Activated CD8-positive, alpha-beta memory T cell treated with anti-CD3 and anti-CD28 coated beads, Interleukin-2, amount 10 ng/mL, durations not matched to agents 7 days and 5 days (primary cell): ENCODE measurements at regions not wholly inside any gene's neighbourhood (a gene's known extent, or its start where the extent isn't known, plus 50 kb on each side); places are given as distances from the start of the nearest gene placed in this dataset.
"Not testable (repeated sequence)": the region's sequence is repeated elsewhere in the genome, so short reads cannot be mapped to it uniquely, and the experiment has no call there.

Source experiments
- ATAC-seq: fragments of 150-1000 bp; cut with Tn5 transposase; one replicate; pipeline ENCODE4 v1.10.0; 2021; ENCODE audit warnings: moderate library complexity
- CTCF ChIA-PET: fragments of 350-600 bp; sonication (Branson Sonifier 250); formaldehyde crosslinking; loops from one replicate; lab custom pipeline; 2021; ENCODE audit warnings: antibody characterized with exemption; lab: Charles Lee
- DNase-seq: peaks from one replicate; pipeline ENCODE4 v3.0.0-alpha.2; 2020
- H3K27ac Mint-ChIP-seq: one replicate; pipeline ENCODE4 v1.8.0; 2021; ENCODE audit warnings: mild to moderate bottlenecking, mixed read lengths
- H3K27me3 Mint-ChIP-seq: one replicate; pipeline ENCODE4 v1.8.0; 2021; ENCODE audit warnings: mixed read lengths
- H3K36me3 Mint-ChIP-seq: one replicate; pipeline ENCODE4 v1.8.0; 2021; ENCODE audit warnings: mild to moderate bottlenecking, mixed read lengths
- H3K4me1 Mint-ChIP-seq: one replicate; pipeline ENCODE4 v1.8.0; 2021; ENCODE audit warnings: mixed read lengths
- H3K4me3 Mint-ChIP-seq: one replicate; pipeline ENCODE4 v1.8.0; 2021; ENCODE audit warnings: mild to moderate bottlenecking, moderate library complexity, mixed read lengths
- H3K9me3 Mint-ChIP-seq: one replicate; pipeline ENCODE4 v1.8.0; 2022; ENCODE audit warnings: low read depth, mixed read lengths

- Mint-ChIP-seq H3K27me3 (no peaks in the 10 kb centered on the region), H3K9me3 (peaks cover 7% of the 10 kb centered on the region), H3K27ac (no peak overlapping the region), H3K36me3 (no peaks in the 10 kb centered on the region), H3K4me3 (no peak overlapping the region), H3K4me1 (no peaks in the 10 kb centered on the region)
- DNase-seq (no peak), ATAC-seq (no peak)
- CTCF ChIA-PET, result no interaction called here
These were observed 224.9 kb downstream of the FAT4 start for GRCh38 chr4:125539691-125540090.

- ATAC-seq (no peak), DNase-seq (no peak)
- CTCF ChIA-PET, result no interaction called here
- no peaks in the 10 kb centered on the region for H3K27me3 Mint-ChIP-seq
- H3K9me3 Mint-ChIP-seq, result peaks cover 7% of the 10 kb centered on the region
- H3K4me1 Mint-ChIP-seq, result no peaks in the 10 kb centered on the region
- H3K36me3 Mint-ChIP-seq, result no peaks in the 10 kb centered on the region
- H3K27ac Mint-ChIP-seq, result no peak overlapping the region
- H3K4me3 Mint-ChIP-seq, result no peak overlapping the region
These were observed 227.2 kb downstream of the FAT4 start for GRCh38 chr4:125541836-125542385.

- H3K36me3 Mint-ChIP-seq, result no peaks in the 10 kb centered on the region
- ATAC-seq (no peak), DNase-seq (no peak)
- H3K4me3 Mint-ChIP-seq, result no peak overlapping the region
- no peak overlapping the region for H3K27ac Mint-ChIP-seq
- CTCF ChIA-PET, result no interaction called here
- H3K4me1 Mint-ChIP-seq, result no peaks in the 10 kb centered on the region
- peaks cover 2% of the 10 kb centered on the region for H3K9me3 Mint-ChIP-seq
- H3K27me3 Mint-ChIP-seq, result no peaks in the 10 kb centered on the region
These were observed 231.5 kb downstream of the FAT4 start for GRCh38 chr4:125546272-125546671.

GRCh38 chr4:125547836-125548235 is 233.1 kb downstream of the FAT4 start:
- no peaks in the 10 kb centered on the region for H3K27me3 Mint-ChIP-seq
- H3K4me1 Mint-ChIP-seq, result no peaks in the 10 kb centered on the region
- CTCF ChIA-PET, result no interaction called here
- no peaks in the 10 kb centered on the region for H3K36me3 Mint-ChIP-seq
- no peak for ATAC-seq
- peaks cover 2% of the 10 kb centered on the region for H3K9me3 Mint-ChIP-seq
- DNase-seq, result no peak
- no peak overlapping the region for H3K27ac Mint-ChIP-seq
- H3K4me3 Mint-ChIP-seq, result no peak overlapping the region

GRCh38 chr4:125550769-125551168 is 236.0 kb downstream of the FAT4 start:
- no peaks in the 10 kb centered on the region for H3K4me1 Mint-ChIP-seq
- H3K9me3 Mint-ChIP-seq, result no peaks in the 10 kb centered on the region
- CTCF ChIA-PET, result no interaction called here
- H3K36me3 Mint-ChIP-seq, result no peaks in the 10 kb centered on the region
- no peak for DNase-seq
- no peaks in the 10 kb centered on the region for H3K27me3 Mint-ChIP-seq
- H3K4me3 Mint-ChIP-seq, result no peak overlapping the region
- no peak overlapping the region for H3K27ac Mint-ChIP-seq
- no peak for ATAC-seq

GRCh38 chr4:125551466-125551865 is 236.7 kb downstream of the FAT4 start:
- no peaks in the 10 kb centered on the region for H3K27me3 Mint-ChIP-seq
- no peaks in the 10 kb centered on the region for H3K36me3 Mint-ChIP-seq
- ATAC-seq (no peak), DNase-seq (no peak)
- CTCF ChIA-PET, result no interaction called here
- no peak overlapping the region for H3K4me3 Mint-ChIP-seq
- no peaks in the 10 kb centered on the region for H3K4me1 Mint-ChIP-seq
- H3K9me3 Mint-ChIP-seq, result no peaks in the 10 kb centered on the region
- no peak overlapping the region for H3K27ac Mint-ChIP-seq

- CTCF ChIA-PET, result no interaction called here
- Mint-ChIP-seq H3K9me3 (peaks cover 2% of the 10 kb centered on the region), H3K4me1 (no peaks in the 10 kb centered on the region), H3K27ac (no peak overlapping the region), H3K27me3 (no peaks in the 10 kb centered on the region), H3K36me3 (no peaks in the 10 kb centered on the region), H3K4me3 (no peak overlapping the region)
- DNase-seq (no peak), ATAC-seq (no peak)
These were observed 237.2 kb downstream of the FAT4 start for GRCh38 chr4:125551967-125552366.

- no peak for DNase-seq
- H3K9me3 Mint-ChIP-seq, result no peaks in the 10 kb centered on the region
- no peak for ATAC-seq
- no peak overlapping the region for H3K4me3 Mint-ChIP-seq
- CTCF ChIA-PET, result no interaction called here
- H3K4me1 Mint-ChIP-seq, result no peaks in the 10 kb centered on the region
- H3K36me3 Mint-ChIP-seq, result no peaks in the 10 kb centered on the region
- no peak overlapping the region for H3K27ac Mint-ChIP-seq
- H3K27me3 Mint-ChIP-seq, result no peaks in the 10 kb centered on the region
These were observed 257.8 kb downstream of the FAT4 start for GRCh38 chr4:125572601-125573000.

GRCh38 chr4:125573368-125573767 is 258.6 kb downstream of the FAT4 start:
- Mint-ChIP-seq H3K9me3 (no peaks in the 10 kb centered on the region), H3K4me3 (no peak overlapping the region), H3K27me3 (no peaks in the 10 kb centered on the region), H3K27ac (no peak overlapping the region), H3K4me1 (no peaks in the 10 kb centered on the region), H3K36me3 (no peaks in the 10 kb centered on the region)
- DNase-seq, result no peak
- CTCF ChIA-PET, result no interaction called here
- no peak for ATAC-seq

GRCh38 chr4:125573786-125574185 is 259.0 kb downstream of the FAT4 start:
- no peak for DNase-seq
- Mint-ChIP-seq H3K36me3 (no peaks in the 10 kb centered on the region), H3K27ac (no peak overlapping the region), H3K4me1 (no peaks in the 10 kb centered on the region), H3K4me3 (no peak overlapping the region), H3K27me3 (no peaks in the 10 kb centered on the region), H3K9me3 (no peaks in the 10 kb centered on the region)
- ATAC-seq, result no peak
- CTCF ChIA-PET, result no interaction called here

GRCh38 chr4:125582302-125582701 is 267.5 kb downstream of the FAT4 start:
- Mint-ChIP-seq H3K9me3 (no peaks in the 10 kb centered on the region), H3K36me3 (no peaks in the 10 kb centered on the region), H3K4me1 (no peaks in the 10 kb centered on the region), H3K27me3 (no peaks in the 10 kb centered on the region), H3K27ac (no peak overlapping the region), H3K4me3 (no peak overlapping the region)
- no peak for DNase-seq
- ATAC-seq, result no peak
- CTCF ChIA-PET, result no interaction called here

GRCh38 chr4:125590158-125590557 is 275.4 kb downstream of the FAT4 start:
- ATAC-seq, result no peak
- Mint-ChIP-seq H3K27me3 (no peaks in the 10 kb centered on the region), H3K27ac (no peak overlapping the region), H3K9me3 (peaks cover 2% of the 10 kb centered on the region), H3K36me3 (no peaks in the 10 kb centered on the region), H3K4me1 (no peaks in the 10 kb centered on the region), H3K4me3 (no peak overlapping the region)
- CTCF ChIA-PET, result no interaction called here
- DNase-seq, result no peak

GRCh38 chr4:125591290-125591689 is 276.5 kb downstream of the FAT4 start:
- no peaks in the 10 kb centered on the region for H3K36me3 Mint-ChIP-seq
- H3K4me1 Mint-ChIP-seq, result no peaks in the 10 kb centered on the region
- no peak overlapping the region for H3K27ac Mint-ChIP-seq
- no peak for DNase-seq
- ATAC-seq, result no peak
- no peaks in the 10 kb centered on the region for H3K27me3 Mint-ChIP-seq
- H3K4me3 Mint-ChIP-seq, result no peak overlapping the region
- peaks cover 2% of the 10 kb centered on the region for H3K9me3 Mint-ChIP-seq
- CTCF ChIA-PET, result no interaction called here

GRCh38 chr4:125594056-125594602 is 279.4 kb downstream of the FAT4 start:
- Mint-ChIP-seq H3K27me3 (no peaks in the 10 kb centered on the region), H3K9me3 (peaks cover 2% of the 10 kb centered on the region), H3K27ac (no peak overlapping the region), H3K4me1 (no peaks in the 10 kb centered on the region), H3K36me3 (no peaks in the 10 kb centered on the region), H3K4me3 (no peak overlapping the region)
- CTCF ChIA-PET, result no interaction called here
- DNase-seq (no peak), ATAC-seq (no peak)

GRCh38 chr4:125605926-125606325 is 291.2 kb downstream of the FAT4 start:
- H3K4me3 Mint-ChIP-seq, H3K27ac Mint-ChIP-seq, DNase-seq, H3K36me3 Mint-ChIP-seq, ATAC-seq, H3K4me1 Mint-ChIP-seq, H3K9me3 Mint-ChIP-seq, H3K27me3 Mint-ChIP-seq, CTCF ChIA-PET: not testable (repeated sequence)
